ENCODE measurements at regions not wholly inside any gene's neighbourhood (a gene's known extent, or its start where the extent isn't known, plus 50 kb on each side); places are given as distances from the start of the nearest gene placed in this dataset.

GRCh38 chr6:3560211-3560610 is 103.4 kb upstream of the SLC22A23 start:
- no peak for TF ChIP-seq CTCF (IDR thresholded peaks at IDR 0.05; ENCODE audit: low read depth, low read length)
- no peak for TF ChIP-seq MYC (IDR thresholded peaks at IDR 0.05; ENCODE audit: low read depth, low read length)
- no peak for TF ChIP-seq MAX (IDR thresholded peaks at IDR 0.05; ENCODE audit: low read depth, low read length)

All from NB4 (cell line).